Keratinocyte (primary cell): ENCODE measurements at regions not wholly inside any gene's neighbourhood (a gene's known extent, or its start where the extent isn't known, plus 50 kb on each side); places are given as distances from the start of the nearest gene placed in this dataset.

Source experiments
- DNase-seq: peaks from one replicate; pipeline ENCODE4 v3.0.0-alpha.2; 2011; ENCODE audit warnings: low read depth, missing footprints, low spot score
- FAIRE-seq: peaks from 2 replicates; lab custom pipeline; 2011; peaks lifted over from hg19 to GRCh38; lab: Jason Lieb, UNC
- H2AFZ ChIP-seq: 2 replicates; pipeline ENCODE4 v1.6.0; 2012; ENCODE audit warnings: low read length, control low read depth, inconsistent platforms; ENCODE audit not compliant: control insufficient read depth
- H3K27ac ChIP-seq: 2 replicates; pipeline ENCODE4 v1.5.1; 2011; ENCODE audit warnings: low read length; ENCODE audit not compliant: control insufficient read depth, insufficient read depth
- H3K27me3 ChIP-seq: 3 replicates; pipeline ENCODE4 v1.6.0; 2011; ENCODE audit warnings: low read length; ENCODE audit not compliant: control insufficient read depth, insufficient read depth; ENCODE audit errors: extremely low read depth
- H3K36me3 ChIP-seq, 2 experiments: 2 replicates in 1 of 2; 3 replicates in 1 of 2; pipeline ENCODE4 v1.5.1; 2011; ENCODE audit warnings: low read length in 2 of 2, mild to moderate bottlenecking in 1 of 2; ENCODE audit not compliant: control insufficient read depth in 2 of 2, insufficient read depth in 2 of 2; ENCODE audit errors: extremely low read depth in 1 of 2
- H3K4me1 ChIP-seq: 3 replicates; pipeline ENCODE4 v1.5.1; 2011; ENCODE audit warnings: low read length; ENCODE audit not compliant: control insufficient read depth, insufficient read depth; ENCODE audit errors: extremely low read depth
- H3K4me2 ChIP-seq: 3 replicates; pipeline ENCODE4 v1.6.0; 2011; ENCODE audit warnings: low read depth, low read length; ENCODE audit not compliant: control insufficient read depth, insufficient read depth; ENCODE audit errors: extremely low read depth
- H3K4me3 ChIP-seq, 3 experiments: fragments of 200-600 bp in 1 of 3; sonication (generic) in 1 of 3; 2 replicates in 2 of 3; 3 replicates in 1 of 3; pipeline ENCODE4 v1.5.1; 2011 to 2016; ENCODE audit warnings: low read length in 3 of 3, mild to moderate bottlenecking in 3 of 3, control low read depth in 2 of 3, inconsistent platforms in 1 of 3, low read depth in 1 of 3, mixed read lengths in 1 of 3, mixed run types in 1 of 3, moderate library complexity in 1 of 3; ENCODE audit not compliant: control insufficient read depth in 2 of 3, insufficient read depth in 2 of 3; ENCODE audit errors: extremely low read depth in 1 of 3
- H3K79me2 ChIP-seq: 2 replicates; pipeline ENCODE4 v1.6.0; 2012; ENCODE audit warnings: low read length; ENCODE audit not compliant: control insufficient read depth, insufficient read depth
- H3K9ac ChIP-seq: 3 replicates; pipeline ENCODE4 v1.6.0; 2011; ENCODE audit warnings: low read length; ENCODE audit not compliant: control insufficient read depth, insufficient read depth; ENCODE audit errors: extremely low read depth
- H3K9me1 ChIP-seq: 3 replicates; pipeline ENCODE4 v1.6.0; 2011; ENCODE audit warnings: low read length; ENCODE audit not compliant: control insufficient read depth, insufficient read depth; ENCODE audit errors: extremely low read depth
- H3K9me3 ChIP-seq: 2 replicates; pipeline ENCODE4 v1.5.1; 2012; ENCODE audit warnings: low read depth, low read length; ENCODE audit not compliant: control insufficient read depth
- H4K20me1 ChIP-seq: 3 replicates; pipeline ENCODE4 v1.6.0; 2011; ENCODE audit warnings: low read length; ENCODE audit not compliant: control insufficient read depth, insufficient read depth; ENCODE audit errors: extremely low read depth
- CTCF ChIP-seq, 3 experiments: IDR thresholded peaks in 1 of 3; conservative IDR thresholded peaks in 1 of 3; optimal IDR thresholded peaks in 1 of 3; 2 replicates in 2 of 3; 3 replicates in 1 of 3; pipeline versions ENCODE3 to v1.5.1; 2011; ENCODE audit warnings: low read length in 3 of 3, mild to moderate bottlenecking in 3 of 3, moderate library complexity in 2 of 3, control low read depth in 1 of 3, inconsistent platforms in 1 of 3; ENCODE audit not compliant: insufficient read depth in 2 of 3; ENCODE audit errors: extremely low read depth in 1 of 3
- EZH2 ChIP-seq: IDR thresholded peaks from one replicate; pipeline ENCODE4 v1.6.1; 2012; ENCODE audit warnings: inconsistent platforms, mild to moderate bottlenecking, low read length, moderate library complexity
- dilution Hi-C: fragments of 300-500 bp; cut with MboI; formaldehyde crosslinking; loops from one replicate; pipeline ENCODE4 v1.7.0; 2020; ENCODE audit warnings: low sequenced_read_pairs; ENCODE audit not compliant: extremely low pct_ligation_motif_present

- FAIRE-seq (no peak), DNase-seq (no peak)
- Histone ChIP-seq H3K9me1 (peaks cover 2% of the 10 kb centered on the region), H3K79me2 (no peaks in the 10 kb centered on the region), H3K36me3 (no peaks in the 10 kb centered on the region), H3K4me2 (no peak overlapping the region), H4K20me1 (no peaks in the 10 kb centered on the region), H3K4me1 (peaks cover 36% of the 10 kb centered on the region), H3K4me3 (no peak overlapping the region), H2AFZ (no peak overlapping the region), H3K9ac (no peak overlapping the region), H3K27ac (no peak overlapping the region), H3K9me3 (no peaks in the 10 kb centered on the region), H3K27me3 (peaks cover 41% of the 10 kb centered on the region)
- dilution Hi-C loops, result no loop called here
- no peak for TF ChIP-seq EZH2
- no peak for TF ChIP-seq CTCF (optimal IDR thresholded peaks at IDR 0.05 in 1 of 3, IDR thresholded peaks at IDR 0.05 in 1 of 3, conservative IDR thresholded peaks at IDR 0.05 in 1 of 3; ENCODE audit: extremely low read depth in 1 of 3, insufficient read depth in 2 of 3, low read length in 3 of 3)
These were observed 90.3 kb upstream of the WNT4 start for GRCh38 chr1:22233222-22233621.

- H4K20me1 ChIP-seq, result no peaks in the 10 kb centered on the region
- peaks cover 33% of the 10 kb centered on the region for H3K4me1 ChIP-seq
- DNase-seq, result no peak
- H3K4me2 ChIP-seq, result peak overlapping the region; percentile 7
- no peaks in the 10 kb centered on the region for H3K9me3 ChIP-seq
- peaks cover 2% of the 10 kb centered on the region for H3K9me1 ChIP-seq
- dilution Hi-C loops, result no loop called here
- no peaks in the 10 kb centered on the region for H3K36me3 ChIP-seq
- H3K79me2 ChIP-seq, result no peaks in the 10 kb centered on the region
- H3K27me3 ChIP-seq, result peaks cover 35% of the 10 kb centered on the region
- no peak overlapping the region for H3K4me3 ChIP-seq
- no peak overlapping the region for H3K9ac ChIP-seq
- no peak overlapping the region for H2AFZ ChIP-seq
- H3K27ac ChIP-seq, result no peak overlapping the region
- peak; percentile 13 for FAIRE-seq
- TF ChIP-seq EZH2, result no peak
- TF ChIP-seq CTCF (optimal IDR thresholded peaks at IDR 0.05 in 1 of 3, IDR thresholded peaks at IDR 0.05 in 1 of 3, conservative IDR thresholded peaks at IDR 0.05 in 1 of 3; ENCODE audit: extremely low read depth in 1 of 3, insufficient read depth in 2 of 3, low read length in 3 of 3), result no peak
These were observed 91.7 kb upstream of the WNT4 start for GRCh38 chr1:22234476-22235030.
